Frontal cortex (tissue), 3 donors: ENCODE measurements at regions not wholly inside any gene's neighbourhood (a gene's known extent, or its start where the extent isn't known, plus 50 kb on each side); places are given as distances from the start of the nearest gene placed in this dataset.
"Not testable (repeated sequence)": the region's sequence is repeated elsewhere in the genome, so short reads cannot be mapped to it uniquely, and the experiment has no call there.

Experiments
- DNase-seq, 2 donors: peaks; one replicate each; pipeline ENCODE4 v3.0.0; 2012; ENCODE audit warnings: low spot score in 2 of 2
- FAIRE-seq: peaks from 2 replicates; lab custom pipeline; 2012; peaks lifted over from hg19 to GRCh38; lab: Jason Lieb, UNC
- donor health status: control.
- donor health status: control.
- donor health status: control.

- DNase-seq (no peak), FAIRE-seq (no peak)
Measured at GRCh38 chr17:54307351-54307750, 484.6 kb downstream of the KIF2B start.

- no peak for DNase-seq
- no peak for FAIRE-seq
Measured at GRCh38 chr17:54324813-54325212, 502.1 kb downstream of the KIF2B start.

- FAIRE-seq (no peak), DNase-seq (no peak)
Measured at GRCh38 chr17:54339731-54340130, 517.0 kb downstream of the KIF2B start.

- FAIRE-seq (no peak), DNase-seq (no peak)
Measured at GRCh38 chr17:54347495-54347894, 524.8 kb downstream of the KIF2B start.

GRCh38 chr17:54348234-54348633, 525.5 kb downstream of the KIF2B start:
- FAIRE-seq (no peak), DNase-seq (no peak)

- DNase-seq (no peak), FAIRE-seq (no peak)
Measured at GRCh38 chr17:54353789-54354525, 531.2 kb downstream of the KIF2B start.

GRCh38 chr17:54361073-54361472, 538.3 kb downstream of the KIF2B start:
- not testable (repeated sequence) for DNase-seq, FAIRE-seq

- DNase-seq (no peak), FAIRE-seq (no peak)
Measured at GRCh38 chr17:54368906-54369305, 531.7 kb upstream of the TOM1L1 start.

GRCh38 chr17:54372069-54372749, 528.4 kb upstream of the TOM1L1 start:
- no peak for FAIRE-seq
- no peak for DNase-seq

- FAIRE-seq, result no peak
- DNase-seq, result no peak
Measured at GRCh38 chr17:54373970-54374369, 526.7 kb upstream of the TOM1L1 start.

- not testable (repeated sequence) for DNase-seq
Measured at GRCh38 chr17:54376409-54376808, 524.2 kb upstream of the TOM1L1 start.

GRCh38 chr17:54381482-54381881, 519.2 kb upstream of the TOM1L1 start:
- DNase-seq, result no peak
- FAIRE-seq, result no peak

More at GRCh38 chr17:54376409-54376808, 524.2 kb upstream of the TOM1L1 start:
- FAIRE-seq, result not testable (repeated sequence)

GRCh38 chr17:54404259-54404658, 496.4 kb upstream of the TOM1L1 start:
- FAIRE-seq (no peak), DNase-seq (no peak)

GRCh38 chr17:54405826-54406225, 494.8 kb upstream of the TOM1L1 start:
- DNase-seq (no peak), FAIRE-seq (no peak)

GRCh38 chr17:54408731-54409130, 491.9 kb upstream of the TOM1L1 start:
- FAIRE-seq (no peak), DNase-seq (no peak)

GRCh38 chr17:54418467-54418866, 482.2 kb upstream of the TOM1L1 start:
- DNase-seq, result no peak
- no peak for FAIRE-seq

- FAIRE-seq (no peak), DNase-seq (no peak)
Measured at GRCh38 chr17:54425671-54426070, 475.0 kb upstream of the TOM1L1 start.

- FAIRE-seq (no peak), DNase-seq (no peak)
Measured at GRCh38 chr17:54426296-54426886, 474.3 kb upstream of the TOM1L1 start.

GRCh38 chr17:54435966-54436365, 464.7 kb upstream of the TOM1L1 start:
- DNase-seq (no peak), FAIRE-seq (no peak)

- FAIRE-seq (no peak), DNase-seq (no peak)
Measured at GRCh38 chr17:54439816-54440215, 460.8 kb upstream of the TOM1L1 start.

- no peak for DNase-seq
- FAIRE-seq, result no peak
Measured at GRCh38 chr17:54451051-54451450, 449.6 kb upstream of the TOM1L1 start.
